ENCODE measurements at regions not wholly inside any gene's neighbourhood (a gene's known extent, or its start where the extent isn't known, plus 50 kb on each side); places are given as distances from the start of the nearest gene placed in this dataset.
"Not testable (repeated sequence)": the region's sequence is repeated elsewhere in the genome, so short reads cannot be mapped to it uniquely, and the experiment has no call there.

DNA sequence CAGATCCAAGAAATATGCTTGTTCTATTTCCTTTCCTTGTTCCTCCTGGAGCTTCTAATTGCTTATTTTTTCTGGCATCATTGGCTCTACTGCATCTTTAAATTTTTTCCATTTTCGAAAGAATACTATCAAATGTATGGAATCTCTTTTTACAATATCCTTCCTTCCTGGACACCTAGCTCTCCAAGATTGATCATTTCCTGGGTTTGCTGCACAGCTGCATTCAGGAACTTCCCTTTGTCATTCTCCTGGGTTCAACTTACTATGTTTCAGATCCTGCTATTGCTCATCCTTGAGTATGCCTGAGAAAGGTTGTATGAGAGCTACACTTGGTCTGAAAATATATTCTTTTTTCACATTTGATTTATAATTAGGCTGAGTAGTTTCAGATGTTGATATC, 73.7 kb upstream of the ERCC6L2 start:
- H3K27me3 Mint-ChIP-seq (ENCODE audit: low read depth) = peaks cover 52% of the 10 kb centered on the region
- H3K36me3 Mint-ChIP-seq (ENCODE audit: low read depth) = peaks cover 2% of the 10 kb centered on the region
- no peaks in the 10 kb centered on the region for H3K4me1 Mint-ChIP-seq (ENCODE audit: low read depth)
- no peak overlapping the region for H3K4me3 Mint-ChIP-seq
- no peaks in the 10 kb centered on the region for H3K9me3 Mint-ChIP-seq
- H3K27ac Mint-ChIP-seq = no peak overlapping the region

- Mint-ChIP-seq H3K27ac (no peak overlapping the region), H3K4me1 (ENCODE audit: low read depth) (peaks cover 2% of the 10 kb centered on the region), H3K9me3 (no peaks in the 10 kb centered on the region), H3K27me3 (ENCODE audit: low read depth) (peaks cover 51% of the 10 kb centered on the region), H3K4me3 (no peak overlapping the region), H3K36me3 (ENCODE audit: low read depth) (no peaks in the 10 kb centered on the region)
These were observed 79.5 kb upstream of the ERCC6L2 start for GRCh38 chr9:95796029-95796428.

GRCh38 chr9:95793924-95794828, 81.3 kb upstream of the ERCC6L2 start:
- H3K9me3 Mint-ChIP-seq = no peaks in the 10 kb centered on the region
- H3K4me1 Mint-ChIP-seq (ENCODE audit: low read depth) = peaks cover 2% of the 10 kb centered on the region
- H3K27me3 Mint-ChIP-seq (ENCODE audit: low read depth) = peaks cover 52% of the 10 kb centered on the region
- H3K27ac Mint-ChIP-seq = no peak overlapping the region
- H3K4me3 Mint-ChIP-seq = no peak overlapping the region
- H3K36me3 Mint-ChIP-seq (ENCODE audit: low read depth) = no peaks in the 10 kb centered on the region

GRCh38 chr9:95791695-95792094, 83.8 kb upstream of the ERCC6L2 start:
- no peaks in the 10 kb centered on the region for H3K9me3 Mint-ChIP-seq

GRCh38 chr9:95791286-95791685, 84.2 kb upstream of the ERCC6L2 start:
- no peaks in the 10 kb centered on the region for H3K36me3 Mint-ChIP-seq (ENCODE audit: low read depth)
- H3K4me3 Mint-ChIP-seq = no peak overlapping the region
- no peaks in the 10 kb centered on the region for H3K9me3 Mint-ChIP-seq
- H3K4me1 Mint-ChIP-seq (ENCODE audit: low read depth) = peaks cover 8% of the 10 kb centered on the region
- H3K27ac Mint-ChIP-seq = no peak overlapping the region
- H3K27me3 Mint-ChIP-seq (ENCODE audit: low read depth) = peaks cover 43% of the 10 kb centered on the region

More at GRCh38 chr9:95791695-95792094, 83.8 kb upstream of the ERCC6L2 start:
- H3K4me3 Mint-ChIP-seq = no peak overlapping the region
- peaks cover 8% of the 10 kb centered on the region for H3K4me1 Mint-ChIP-seq (ENCODE audit: low read depth)
- H3K36me3 Mint-ChIP-seq (ENCODE audit: low read depth) = no peaks in the 10 kb centered on the region
- peaks cover 43% of the 10 kb centered on the region for H3K27me3 Mint-ChIP-seq (ENCODE audit: low read depth)
- H3K27ac Mint-ChIP-seq = no peak overlapping the region

DNA sequence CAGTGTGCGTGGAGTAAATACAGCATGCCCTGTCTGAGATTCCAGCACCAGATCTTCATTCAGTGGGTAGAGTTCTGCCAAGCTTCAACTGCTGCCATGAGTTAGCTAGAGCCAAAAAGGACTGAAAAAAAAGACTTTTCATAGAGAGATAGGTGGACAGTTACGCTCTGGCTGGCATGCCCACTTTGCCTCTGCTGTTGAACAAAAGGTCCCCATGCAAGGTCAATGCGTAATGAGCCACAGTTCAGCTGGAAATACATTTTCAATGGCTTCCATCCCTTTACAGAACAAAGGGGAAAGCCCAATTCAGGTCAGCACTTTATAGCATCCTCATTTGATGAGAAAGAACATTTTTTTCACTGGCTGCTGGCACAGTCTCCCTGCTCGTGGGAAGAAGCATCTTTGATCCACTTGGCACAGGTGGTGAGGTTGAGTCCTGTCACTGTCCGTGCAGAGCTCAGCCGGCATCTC, 86.9 kb upstream of the ERCC6L2 start:
- peaks cover 33% of the 10 kb centered on the region for H3K27me3 Mint-ChIP-seq (ENCODE audit: low read depth)

DNA sequence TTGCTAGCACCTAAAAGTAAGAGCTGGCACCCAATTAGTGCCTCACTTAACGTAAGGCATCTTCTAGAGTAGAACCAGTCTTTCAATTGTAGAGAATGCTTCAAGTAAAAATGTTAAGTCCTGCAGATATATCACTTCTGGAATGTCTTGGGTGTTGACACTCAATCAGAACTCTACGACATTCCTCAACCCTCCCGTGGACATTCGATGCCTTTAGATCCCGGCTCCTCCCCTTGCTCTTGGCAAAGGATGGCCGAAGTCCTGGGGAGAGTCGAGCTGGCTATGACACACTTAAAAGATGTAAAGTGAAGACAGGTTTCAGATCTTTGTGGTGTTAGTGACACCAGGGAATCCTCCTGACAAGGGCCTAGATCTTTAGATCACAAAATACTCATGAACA, 87.5 kb upstream of the ERCC6L2 start:
- Mint-ChIP-seq H3K4me3 (no peak overlapping the region), H3K4me1 (ENCODE audit: low read depth) (peaks cover 8% of the 10 kb centered on the region), H3K27ac (no peak overlapping the region), H3K36me3 (ENCODE audit: low read depth) (no peaks in the 10 kb centered on the region), H3K27me3 (ENCODE audit: low read depth) (peaks cover 30% of the 10 kb centered on the region), H3K9me3 (no peaks in the 10 kb centered on the region)

More for the DNA sequence above, 86.9 kb upstream of the ERCC6L2 start:
- H3K27ac Mint-ChIP-seq = no peak overlapping the region
- no peaks in the 10 kb centered on the region for H3K36me3 Mint-ChIP-seq (ENCODE audit: low read depth)
- H3K4me3 Mint-ChIP-seq = no peak overlapping the region
- H3K9me3 Mint-ChIP-seq = no peaks in the 10 kb centered on the region
- peaks cover 8% of the 10 kb centered on the region for H3K4me1 Mint-ChIP-seq (ENCODE audit: low read depth)

DNA sequence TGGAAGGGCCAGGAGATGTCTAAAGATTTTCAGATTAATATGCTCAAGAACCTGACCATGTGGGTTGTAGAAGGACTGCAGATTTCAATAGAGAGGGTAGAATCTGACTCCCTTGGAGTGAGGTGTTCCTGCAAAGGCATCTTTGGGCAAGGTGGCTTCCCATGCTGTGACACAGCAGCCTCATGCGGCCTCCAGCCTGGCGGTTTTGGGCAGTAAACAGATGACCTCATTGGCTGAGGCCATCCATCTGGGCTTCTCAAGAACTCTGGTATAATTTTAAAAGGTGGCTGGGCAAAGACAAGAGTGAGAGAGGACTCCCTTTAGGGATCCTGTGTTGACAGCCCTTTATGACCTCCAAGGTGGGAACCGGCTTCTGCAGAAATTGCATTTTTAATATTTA, 90.3 kb upstream of the ERCC6L2 start:
- peaks cover 20% of the 10 kb centered on the region for H3K27me3 Mint-ChIP-seq (ENCODE audit: low read depth)
- H3K9me3 Mint-ChIP-seq = no peaks in the 10 kb centered on the region
- H3K27ac Mint-ChIP-seq = no peak overlapping the region
- peaks cover 6% of the 10 kb centered on the region for H3K4me1 Mint-ChIP-seq (ENCODE audit: low read depth)
- no peak overlapping the region for H3K4me3 Mint-ChIP-seq
- H3K36me3 Mint-ChIP-seq (ENCODE audit: low read depth) = no peaks in the 10 kb centered on the region

DNA sequence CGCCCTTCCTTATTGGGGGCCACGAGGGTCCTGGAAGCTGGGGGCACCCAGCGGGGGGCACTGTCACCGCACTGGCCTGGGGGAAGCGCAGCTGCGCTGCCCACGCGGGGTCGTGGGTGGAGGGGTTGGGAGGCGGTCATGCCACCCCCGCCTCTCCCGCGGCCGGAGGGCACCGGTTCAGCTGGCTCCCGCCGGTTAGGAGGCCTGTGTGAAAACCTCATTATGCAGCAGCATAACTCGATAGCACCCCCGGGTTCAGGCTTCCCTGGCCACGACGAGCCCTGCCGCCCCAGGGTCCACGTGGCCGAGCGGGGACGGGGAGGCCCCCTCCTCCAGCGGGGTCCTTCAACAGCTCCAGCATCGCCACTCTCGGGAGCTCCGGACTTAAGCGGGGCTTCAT, 91.2 kb upstream of the ERCC6L2 start:
- H3K4me1 Mint-ChIP-seq (ENCODE audit: low read depth) = peaks cover 6% of the 10 kb centered on the region
- peaks cover 11% of the 10 kb centered on the region for H3K27me3 Mint-ChIP-seq (ENCODE audit: low read depth)
- H3K4me3 Mint-ChIP-seq = no peak overlapping the region

GRCh38 chr9:95783426-95783975, 92.0 kb upstream of the ERCC6L2 start:
- Mint-ChIP-seq H3K27me3 (ENCODE audit: low read depth) (peaks cover 14% of the 10 kb centered on the region), H3K9me3 (no peaks in the 10 kb centered on the region), H3K4me3 (no peak overlapping the region), H3K36me3 (ENCODE audit: low read depth) (no peaks in the 10 kb centered on the region), H3K27ac (no peak overlapping the region), H3K4me1 (ENCODE audit: low read depth) (peaks cover 6% of the 10 kb centered on the region)

More for the DNA sequence above, 91.2 kb upstream of the ERCC6L2 start:
- H3K27ac Mint-ChIP-seq = no peak overlapping the region
- no peaks in the 10 kb centered on the region for H3K9me3 Mint-ChIP-seq
- H3K36me3 Mint-ChIP-seq (ENCODE audit: low read depth) = no peaks in the 10 kb centered on the region

DNA sequence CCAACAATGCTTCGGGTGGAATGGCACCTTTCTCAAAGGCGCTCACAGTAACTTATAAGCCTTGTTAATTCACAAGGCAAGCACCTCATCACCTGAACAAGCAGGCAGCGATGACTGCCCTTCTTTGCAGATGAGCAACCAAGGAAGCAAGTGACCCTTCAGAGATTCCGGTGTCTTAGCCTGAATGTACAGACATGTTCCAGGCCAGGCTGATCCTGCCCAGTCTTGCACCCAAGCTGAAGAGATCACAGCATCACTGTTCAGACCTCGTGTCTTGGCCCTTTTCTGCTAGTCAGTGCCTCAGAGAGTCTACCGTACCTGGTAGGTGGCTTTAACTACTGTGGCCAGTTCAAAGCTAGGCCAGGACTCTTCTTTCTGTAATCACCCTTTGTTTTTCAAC, 94.7 kb upstream of the ERCC6L2 start:
- no peaks in the 10 kb centered on the region for H3K9me3 Mint-ChIP-seq
- no peaks in the 10 kb centered on the region for H3K4me1 Mint-ChIP-seq (ENCODE audit: low read depth)
- no peak overlapping the region for H3K4me3 Mint-ChIP-seq
- no peak overlapping the region for H3K27ac Mint-ChIP-seq
- no peaks in the 10 kb centered on the region for H3K36me3 Mint-ChIP-seq (ENCODE audit: low read depth)
- H3K27me3 Mint-ChIP-seq (ENCODE audit: low read depth) = peaks cover 20% of the 10 kb centered on the region

GRCh38 chr9:95780121-95780520, 95.4 kb upstream of the ERCC6L2 start:
- Mint-ChIP-seq H3K4me3 (no peak overlapping the region), H3K9me3 (no peaks in the 10 kb centered on the region), H3K4me1 (ENCODE audit: low read depth) (no peaks in the 10 kb centered on the region), H3K27me3 (ENCODE audit: low read depth) (peaks cover 23% of the 10 kb centered on the region), H3K36me3 (ENCODE audit: low read depth) (no peaks in the 10 kb centered on the region), H3K27ac (no peak overlapping the region)

- H3K4me1 Mint-ChIP-seq (ENCODE audit: low read depth); H3K9me3 Mint-ChIP-seq; H3K36me3 Mint-ChIP-seq (ENCODE audit: low read depth); H3K27ac Mint-ChIP-seq; H3K4me3 Mint-ChIP-seq: not testable (repeated sequence)
- peaks cover 29% of the 10 kb centered on the region for H3K27me3 Mint-ChIP-seq (ENCODE audit: low read depth)
These were observed 95.9 kb upstream of the ERCC6L2 start for GRCh38 chr9:95779597-95779996.

DNA sequence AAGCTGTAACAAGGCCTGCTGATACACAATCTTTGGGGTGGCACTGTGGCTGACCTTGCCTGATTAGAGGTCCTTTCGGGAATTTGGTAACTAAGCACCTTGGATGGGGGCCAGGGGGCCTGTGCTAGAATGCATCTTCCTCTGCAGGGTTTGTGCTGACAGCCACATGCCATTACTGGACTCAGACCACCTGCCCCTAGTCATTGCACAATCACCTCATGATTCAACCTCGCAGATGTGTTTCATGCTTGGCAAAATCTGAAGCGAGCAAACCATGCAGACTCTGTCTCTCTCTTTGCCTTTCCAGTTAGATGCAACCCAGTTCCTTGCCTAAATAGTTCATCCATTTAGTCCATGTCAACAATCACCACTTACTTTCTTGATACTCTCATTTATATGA, 96.5 kb upstream of the ERCC6L2 start:
- H3K36me3 Mint-ChIP-seq (ENCODE audit: low read depth) = no peaks in the 10 kb centered on the region
- no peaks in the 10 kb centered on the region for H3K9me3 Mint-ChIP-seq
- H3K4me1 Mint-ChIP-seq (ENCODE audit: low read depth) = no peaks in the 10 kb centered on the region
- H3K4me3 Mint-ChIP-seq = no peak overlapping the region
- H3K27me3 Mint-ChIP-seq (ENCODE audit: low read depth) = peaks cover 30% of the 10 kb centered on the region
- H3K27ac Mint-ChIP-seq = no peak overlapping the region

DNA sequence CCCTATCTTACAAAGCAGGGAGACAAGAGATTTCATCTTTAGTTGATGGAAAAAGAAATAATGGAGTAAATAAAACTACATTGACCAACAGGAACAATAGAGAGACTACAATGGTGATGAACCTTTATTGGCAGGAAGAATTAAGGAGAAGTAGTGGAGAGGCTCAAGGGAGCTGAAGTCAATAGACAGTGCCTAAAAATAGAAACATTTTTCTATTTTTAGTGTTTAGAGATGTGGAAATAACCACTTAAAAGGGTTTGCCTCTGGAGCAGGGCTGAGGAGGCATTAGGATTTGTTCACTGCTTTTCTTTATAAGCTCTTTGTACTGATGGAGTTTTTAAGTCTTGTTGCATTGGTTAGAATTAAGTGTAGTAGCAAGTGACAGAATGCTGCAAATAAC, 98.4 kb upstream of the ERCC6L2 start:
- Mint-ChIP-seq H3K9me3 (no peaks in the 10 kb centered on the region), H3K4me1 (ENCODE audit: low read depth) (no peaks in the 10 kb centered on the region), H3K4me3 (no peak overlapping the region), H3K27me3 (ENCODE audit: low read depth) (peaks cover 34% of the 10 kb centered on the region), H3K27ac (no peak overlapping the region), H3K36me3 (ENCODE audit: low read depth) (no peaks in the 10 kb centered on the region)
